B cell (primary cell): ENCODE measurements at regions not wholly inside any gene's neighbourhood (a gene's known extent, or its start where the extent isn't known, plus 50 kb on each side); places are given as distances from the start of the nearest gene placed in this dataset.

Experiments used
- ATAC-seq: fragments of 200-7000 bp; cut with Tn5 transposase; one replicate; pipeline ENCODE4 v1.10.0; 2021; ENCODE audit warnings: low read depth, mild to moderate bottlenecking, moderate number of reproducible peaks, moderate library complexity
- CTCF ChIA-PET: fragments of 350-600 bp; sonication (Branson Sonifier 250); formaldehyde crosslinking; loops from one replicate; lab custom pipeline; 2021; ENCODE audit warnings: antibody characterized with exemption, inconsistent platforms; lab: Charles Lee
- POLR2A ChIA-PET: fragments of 350-600 bp; sonication (Branson Sonifier 250); formaldehyde crosslinking; loops from one replicate; lab custom pipeline; 2021; ENCODE audit warnings: antibody characterized with exemption; lab: Charles Lee
- DNase-seq: peaks from one replicate; pipeline ENCODE4 v3.0.0; 2013
- H2AFZ ChIP-seq: 2 replicates; pipeline ENCODE4 v1.6.1; 2012; ENCODE audit warnings: mild to moderate bottlenecking, low read depth, low read length; ENCODE audit not compliant: insufficient read depth, poor library complexity, severe bottlenecking
- H3K27ac ChIP-seq, 2 donors: 1 replicate in 1 of 2; 2 replicates in 1 of 2; pipeline ENCODE4 v1.5.1; 2012 to 2013; ENCODE audit warnings: low read length in 2 of 2, mild to moderate bottlenecking in 2 of 2, moderate library complexity in 1 of 2
- H3K27me3 ChIP-seq, 4 experiments: fragments of 200-600 bp in 1 of 4; sonication (generic) in 1 of 4; replicated peaks in 1 of 4; 1 replicate in 2 of 4; 2 replicates in 2 of 4; pipeline versions ENCODE4 v1.6.1 to v1.7.0; 2013 to 2016; ENCODE audit warnings: low read length in 3 of 4, mild to moderate bottlenecking in 2 of 4, mixed read lengths in 1 of 4, moderate library complexity in 1 of 4; ENCODE audit not compliant: insufficient read depth in 4 of 4, control insufficient read depth in 3 of 4; ENCODE audit errors: control extremely low read depth in 1 of 4
- H3K36me3 ChIP-seq, 2 experiments: replicated peaks in 1 of 2; 1 replicate in 1 of 2; 2 replicates in 1 of 2; pipeline versions ENCODE4 v1.6.1 to v1.7.1; 2013; ENCODE audit warnings: low read length in 1 of 2; ENCODE audit not compliant: insufficient read depth in 2 of 2, control insufficient read depth in 1 of 2; ENCODE audit errors: control extremely low read depth in 1 of 2, extremely low read depth in 1 of 2
- H3K4me1 ChIP-seq, 2 donors: fragments of 200-600 bp in 1 of 2; sonication (generic) in 1 of 2; 1 replicate in 1 of 2; 2 replicates in 1 of 2; pipeline versions ENCODE4 v1.5.1 to v1.6.1; 2013 to 2017; ENCODE audit warnings: low read length in 2 of 2; ENCODE audit not compliant: control insufficient read depth in 2 of 2, insufficient read depth in 2 of 2
- H3K4me2 ChIP-seq: replicated peaks from 2 replicates; pipeline ENCODE3; 2012; ENCODE audit warnings: mild to moderate bottlenecking, low read depth, low read length; ENCODE audit not compliant: poor library complexity, severe bottlenecking
- H3K4me3 ChIP-seq, 5 experiments: fragments of 200-600 bp in 1 of 5; sonication (generic) in 1 of 5; 1 replicate in 3 of 5; 2 replicates in 2 of 5; pipeline versions ENCODE4 v1.5.1 to v1.7.0; 2011 to 2016; ENCODE audit warnings: low read length in 4 of 5, mild to moderate bottlenecking in 4 of 5, low read depth in 2 of 5, control low read depth in 1 of 5, moderate library complexity in 1 of 5; ENCODE audit not compliant: insufficient read depth in 1 of 5; ENCODE audit errors: control extremely low read depth in 1 of 5, extremely low read depth in 1 of 5
- H3K79me2 ChIP-seq: fragments of 200-600 bp; sonication (generic); one replicate; pipeline ENCODE4 v1.6.0; 2016; ENCODE audit warnings: low read length; ENCODE audit not compliant: control insufficient read depth, insufficient read depth
- H3K9ac ChIP-seq: fragments of 200-600 bp; sonication (generic); 2 replicates; pipeline ENCODE4 v1.6.1; 2017; ENCODE audit warnings: mild to moderate bottlenecking, low read length, moderate library complexity
- H3K9me3 ChIP-seq, 3 donors: one replicate each; pipeline versions ENCODE4 v1.6.1 to v1.7.1; 2013; ENCODE audit warnings: low read length in 2 of 3; ENCODE audit not compliant: control insufficient read depth in 2 of 3, insufficient read depth in 1 of 3; ENCODE audit errors: control extremely low read depth in 1 of 3
- H4K20me1 ChIP-seq: 2 replicates; pipeline ENCODE4 v1.6.0; 2012; ENCODE audit warnings: mild to moderate bottlenecking, low read length; ENCODE audit not compliant: insufficient read depth, control insufficient read depth, poor library complexity, severe bottlenecking
- H3K27ac Mint-ChIP-seq: one replicate; pipeline ENCODE4 v1.8.0; 2021; ENCODE audit warnings: mixed read lengths
- H3K27me3 Mint-ChIP-seq: one replicate; pipeline ENCODE4 v1.8.0; 2021; ENCODE audit warnings: mixed read lengths
- H3K4me1 Mint-ChIP-seq: one replicate; pipeline ENCODE4 v1.8.0; 2021; ENCODE audit warnings: mixed read lengths
- H3K4me3 Mint-ChIP-seq: one replicate; pipeline ENCODE4 v1.8.0; 2021; ENCODE audit warnings: mixed read lengths
- H3K9me3 Mint-ChIP-seq: one replicate; pipeline ENCODE4 v1.8.0; 2022; ENCODE audit warnings: mixed read lengths; ENCODE audit not compliant: insufficient read depth
- EZH2 ChIP-seq: IDR thresholded peaks from 2 replicates; pipeline ENCODE4 v1.6.1; 2012; ENCODE audit warnings: borderline replicate concordance, low read depth, mild to moderate bottlenecking, moderate library complexity, low read length; ENCODE audit not compliant: insufficient read depth, poor library complexity, severe bottlenecking
- WGBS: methylation state at CpG from one replicate; pipeline ENCODE4 v1.1.5; 2013; ENCODE audit warnings: missing lambda C conversion rate; ENCODE audit not compliant: insufficient coverage; 5-methylcytosine and 5-hydroxymethylcytosine counted together
- intact Hi-C: fragments of 100-400 bp; cut with micrococcal nuclease; formaldehyde crosslinking; loops from one replicate; pipeline ENCODE4 v1.10.0; 2022
- TF ChIP-seq, protein P1 (sequence below): fragments of 200-600 bp; IDR thresholded peaks from one replicate; pipeline ENCODE4 v1.8.0; 2022; ENCODE audit warnings: antibody characterized with exemption, mild to moderate bottlenecking

DNA sequence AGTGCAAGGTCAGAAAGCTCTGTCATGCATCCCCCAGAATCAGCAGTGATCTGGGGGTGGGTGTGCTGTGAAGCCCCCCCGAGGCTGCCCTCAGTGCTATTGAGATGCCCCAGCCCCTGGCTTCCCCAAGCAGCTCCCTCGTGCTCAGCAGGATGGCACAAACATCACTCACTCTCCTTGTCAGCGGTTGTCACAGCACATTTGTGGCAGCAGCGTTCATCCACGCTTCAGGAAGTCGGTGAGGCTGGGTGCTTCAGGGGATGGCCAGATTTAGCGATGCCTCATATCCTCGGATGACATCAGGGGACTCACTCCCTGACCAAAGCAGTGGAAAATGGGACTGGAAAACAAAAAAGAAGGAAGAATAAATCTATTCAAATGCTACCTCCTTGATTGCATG is 54.4 kb upstream of the SLC6A11 start:
- Histone ChIP-seq H3K9ac (no peak overlapping the region), H3K27ac (no peak overlapping the region), H4K20me1 (no peaks in the 10 kb centered on the region), H3K27me3 (peaks cover 0 to 6% (median 0%) of the 10 kb centered on the region in 4 experiments), H3K9me3 (no peaks in the 10 kb centered on the region), H2AFZ (no peak overlapping the region), H3K36me3 (no peaks in the 10 kb centered on the region), H3K79me2 (no peaks in the 10 kb centered on the region), H3K4me3 (no peak overlapping the region), H3K4me2 (no peak overlapping the region), H3K4me1 (no peaks in the 10 kb centered on the region)
- ATAC-seq (no peak), DNase-seq (no peak)
- TF ChIP-seq, protein P1, sequence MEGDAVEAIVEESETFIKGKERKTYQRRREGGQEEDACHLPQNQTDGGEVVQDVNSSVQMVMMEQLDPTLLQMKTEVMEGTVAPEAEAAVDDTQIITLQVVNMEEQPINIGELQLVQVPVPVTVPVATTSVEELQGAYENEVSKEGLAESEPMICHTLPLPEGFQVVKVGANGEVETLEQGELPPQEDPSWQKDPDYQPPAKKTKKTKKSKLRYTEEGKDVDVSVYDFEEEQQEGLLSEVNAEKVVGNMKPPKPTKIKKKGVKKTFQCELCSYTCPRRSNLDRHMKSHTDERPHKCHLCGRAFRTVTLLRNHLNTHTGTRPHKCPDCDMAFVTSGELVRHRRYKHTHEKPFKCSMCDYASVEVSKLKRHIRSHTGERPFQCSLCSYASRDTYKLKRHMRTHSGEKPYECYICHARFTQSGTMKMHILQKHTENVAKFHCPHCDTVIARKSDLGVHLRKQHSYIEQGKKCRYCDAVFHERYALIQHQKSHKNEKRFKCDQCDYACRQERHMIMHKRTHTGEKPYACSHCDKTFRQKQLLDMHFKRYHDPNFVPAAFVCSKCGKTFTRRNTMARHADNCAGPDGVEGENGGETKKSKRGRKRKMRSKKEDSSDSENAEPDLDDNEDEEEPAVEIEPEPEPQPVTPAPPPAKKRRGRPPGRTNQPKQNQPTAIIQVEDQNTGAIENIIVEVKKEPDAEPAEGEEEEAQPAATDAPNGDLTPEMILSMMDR: no peak
- no peak for TF ChIP-seq EZH2
- CTCF ChIA-PET: interaction anchor here (1.2 kb wide), 1 partner anchor 14 kb away, joined by 3 read pairs; no protein-coding TSS in a partner anchor
- intact Hi-C loops: no loop called here
- Mint-ChIP-seq H3K4me3 (no peak overlapping the region), H3K9me3 (no peaks in the 10 kb centered on the region), H3K4me1 (no peaks in the 10 kb centered on the region), H3K27ac (no peak overlapping the region), H3K27me3 (peaks cover 44% of the 10 kb centered on the region)
- POLR2A ChIA-PET: no interaction called here
- 22% methylated on average over 7 of the region's 8 CpGs for WGBS

DNA sequence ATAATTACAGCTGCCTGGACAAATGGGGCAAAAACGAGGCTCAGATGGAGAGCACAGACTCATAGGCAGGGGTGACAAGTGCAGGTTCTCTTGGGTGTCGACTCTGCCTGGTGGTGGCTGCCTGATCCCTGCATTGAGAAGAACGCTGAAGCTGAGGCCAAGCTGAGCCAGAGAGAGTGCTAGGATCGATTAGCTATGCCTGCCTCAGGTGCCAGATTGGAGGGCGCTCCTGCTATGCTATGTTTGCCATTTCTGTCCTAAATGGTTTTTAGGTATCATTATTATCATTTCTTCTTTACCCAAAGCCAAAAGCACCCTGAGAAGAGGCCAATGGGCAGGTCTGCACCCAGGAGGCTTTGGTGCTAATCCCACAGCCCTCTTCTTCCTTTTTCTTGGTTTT is 53.9 kb upstream of the SLC6A11 start:
- no peak for ATAC-seq
- H3K27ac Mint-ChIP-seq: no peak overlapping the region
- 55% methylated on average over 4 of the region's 5 CpGs for WGBS
- intact Hi-C loops: no loop called here
- H3K4me1 ChIP-seq: no peaks in the 10 kb centered on the region
- no peaks in the 10 kb centered on the region for H3K79me2 ChIP-seq
- H3K36me3 ChIP-seq: no peaks in the 10 kb centered on the region
- H3K27me3 Mint-ChIP-seq: peaks cover 48% of the 10 kb centered on the region
- CTCF ChIA-PET: no interaction called here
- DNase-seq: no peak
- no peak overlapping the region for H3K27ac ChIP-seq
- H3K9ac ChIP-seq: no peak overlapping the region
- no peak overlapping the region for H3K4me2 ChIP-seq
- no peak overlapping the region for H3K4me3 Mint-ChIP-seq
- TF ChIP-seq, protein P1: no peak
- TF ChIP-seq EZH2: no peak
- POLR2A ChIA-PET: no interaction called here
- no peaks in the 10 kb centered on the region for H4K20me1 ChIP-seq
- no peaks in the 10 kb centered on the region for H3K9me3 Mint-ChIP-seq
- no peak overlapping the region for H2AFZ ChIP-seq
- no peaks in the 10 kb centered on the region for H3K4me1 Mint-ChIP-seq
- no peaks in the 10 kb centered on the region for H3K9me3 ChIP-seq
- no peak overlapping the region for H3K4me3 ChIP-seq
- peaks cover 0 to 6% (median 0%) of the 10 kb centered on the region in 4 experiments for H3K27me3 ChIP-seq
